RWPE1 (cell line): ENCODE measurements at regions not wholly inside any gene's neighbourhood (a gene's known extent, or its start where the extent isn't known, plus 50 kb on each side); places are given as distances from the start of the nearest gene placed in this dataset.

Source experiments
- CTCF ChIA-PET: fragments of 350-600 bp; sonication (Branson Sonifier 250); formaldehyde crosslinking; extraction: SDS; loops from one replicate; lab custom pipeline; 2021; lab: Yijun Ruan, JAX
- POLR2A ChIA-PET: fragments of 400-600 bp; formaldehyde crosslinking; extraction: SDS; loops from one replicate; lab custom pipeline; 2020; ENCODE audit warnings: antibody characterized with exemption; ENCODE audit not compliant: low non-redundant PET; lab: Yijun Ruan, JAX
- DNase-seq: peaks from one replicate; pipeline ENCODE4 v3.0.0; 2012; ENCODE audit warnings: low spot score
- H3K27ac ChIP-seq: fragments of 450-650 bp; 2 replicates; pipeline ENCODE4 v1.5.1; 2017
- TF ChIP-seq, protein P1 (sequence below): fragments of 450-650 bp; conservative IDR thresholded peaks from 2 replicates; pipeline ENCODE4 v1.5.1; 2017; ENCODE audit warnings: low read depth, mild to moderate bottlenecking

DNA sequence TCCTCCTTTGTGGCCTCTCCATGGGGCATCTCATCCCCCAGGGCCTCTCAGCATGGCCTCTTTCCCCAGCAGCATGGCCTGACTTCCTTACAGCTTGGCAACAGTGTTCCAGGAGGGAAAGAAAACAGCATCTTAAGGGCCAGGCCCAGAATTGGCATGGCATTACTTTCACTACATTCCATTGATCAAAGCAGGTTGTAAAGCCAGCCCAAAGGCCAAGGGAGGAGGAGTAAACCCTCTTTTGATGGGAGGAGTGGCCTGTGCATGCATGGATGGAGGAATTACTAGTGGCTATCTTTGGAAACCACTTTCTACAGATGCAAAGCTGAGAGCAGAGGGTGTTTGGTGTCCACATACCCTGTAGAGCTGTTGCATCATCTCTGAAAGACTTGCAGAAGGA is 149.4 kb downstream of the AIPL1 start:
- TF ChIP-seq, protein P1, sequence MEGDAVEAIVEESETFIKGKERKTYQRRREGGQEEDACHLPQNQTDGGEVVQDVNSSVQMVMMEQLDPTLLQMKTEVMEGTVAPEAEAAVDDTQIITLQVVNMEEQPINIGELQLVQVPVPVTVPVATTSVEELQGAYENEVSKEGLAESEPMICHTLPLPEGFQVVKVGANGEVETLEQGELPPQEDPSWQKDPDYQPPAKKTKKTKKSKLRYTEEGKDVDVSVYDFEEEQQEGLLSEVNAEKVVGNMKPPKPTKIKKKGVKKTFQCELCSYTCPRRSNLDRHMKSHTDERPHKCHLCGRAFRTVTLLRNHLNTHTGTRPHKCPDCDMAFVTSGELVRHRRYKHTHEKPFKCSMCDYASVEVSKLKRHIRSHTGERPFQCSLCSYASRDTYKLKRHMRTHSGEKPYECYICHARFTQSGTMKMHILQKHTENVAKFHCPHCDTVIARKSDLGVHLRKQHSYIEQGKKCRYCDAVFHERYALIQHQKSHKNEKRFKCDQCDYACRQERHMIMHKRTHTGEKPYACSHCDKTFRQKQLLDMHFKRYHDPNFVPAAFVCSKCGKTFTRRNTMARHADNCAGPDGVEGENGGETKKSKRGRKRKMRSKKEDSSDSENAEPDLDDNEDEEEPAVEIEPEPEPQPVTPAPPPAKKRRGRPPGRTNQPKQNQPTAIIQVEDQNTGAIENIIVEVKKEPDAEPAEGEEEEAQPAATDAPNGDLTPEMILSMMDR = no peak
- CTCF ChIA-PET = no interaction called here
- H3K27ac ChIP-seq = no peak overlapping the region
- no peak for DNase-seq
- POLR2A ChIA-PET = no interaction called here

DNA sequence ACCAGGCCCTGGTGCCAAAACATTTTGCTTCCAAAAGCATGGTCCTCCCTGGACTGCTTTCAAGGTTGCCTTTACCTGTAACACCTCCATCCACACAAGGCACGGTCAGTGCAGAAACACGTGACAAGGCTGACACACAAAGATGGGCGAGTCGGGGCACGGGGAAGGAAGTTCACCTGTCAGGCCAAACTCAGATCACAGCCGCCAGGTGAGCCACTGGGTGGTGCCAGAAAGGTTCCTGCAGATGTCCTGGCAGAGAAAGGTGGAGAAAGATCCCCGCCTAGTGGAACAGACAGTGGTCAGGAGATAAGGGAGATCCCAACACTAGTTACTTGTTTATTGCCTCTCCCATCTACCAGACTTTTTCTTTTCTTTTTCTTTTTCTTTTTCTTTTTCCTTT is 155.3 kb downstream of the AIPL1 start:
- TF ChIP-seq, protein P1 = peak; percentile 59
- H3K27ac ChIP-seq = no peak overlapping the region
- ChIA-PET POLR2A (no interaction called here), CTCF (interaction anchor here (0.7 kb wide), 1 partner anchor 372 kb away, joined by 4 read pairs; the partner anchor contains the start of gene MED31)
- DNase-seq = peak; percentile 93

DNA sequence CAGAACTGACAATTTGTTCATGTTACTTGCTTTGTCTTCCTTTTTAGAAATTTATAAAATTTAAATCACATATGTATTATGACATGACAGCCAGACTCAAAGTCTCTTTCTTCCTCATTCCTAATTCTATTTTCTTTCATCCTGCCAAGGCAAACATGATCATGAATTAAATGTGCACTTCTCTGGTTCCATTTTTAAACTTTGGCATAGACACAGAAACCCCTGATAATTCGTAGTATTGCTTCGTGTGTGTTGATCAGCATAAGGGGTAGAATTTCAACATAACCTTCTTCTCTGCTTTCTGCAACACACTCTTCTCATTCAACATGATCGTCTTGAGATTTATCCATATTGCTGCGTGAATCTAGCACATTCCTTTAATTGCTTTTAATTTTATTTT is 156.5 kb downstream of the AIPL1 start:
- ChIA-PET POLR2A (no interaction called here), CTCF (interaction anchor here (0.7 to 1.4 kb wide), 2 partner anchors 142 to 686 kb away, joined by 3 to 5 read pairs; no protein-coding TSS in a partner anchor)
- TF ChIP-seq, protein P1 = no peak
- DNase-seq = no peak
- no peak overlapping the region for H3K27ac ChIP-seq

DNA sequence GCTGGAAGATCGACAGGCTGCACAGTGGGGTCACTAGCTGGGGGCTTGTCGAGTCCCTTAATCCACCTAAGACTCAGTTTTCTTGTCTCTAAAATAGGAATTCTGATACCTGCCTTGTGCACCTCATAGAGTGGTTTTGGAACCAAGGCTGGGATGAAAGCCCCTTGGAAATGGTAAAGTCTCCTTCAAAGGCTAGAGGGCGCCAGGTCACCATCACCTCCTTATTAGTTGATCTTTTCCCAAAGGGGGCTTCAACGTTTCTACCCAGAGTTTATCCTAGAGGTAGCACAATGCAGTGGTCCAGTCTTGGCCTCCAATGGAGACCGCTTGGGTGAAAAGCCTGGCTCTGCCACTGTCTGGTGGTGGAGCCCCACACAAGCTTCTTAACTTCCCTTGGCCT is 158.2 kb downstream of the AIPL1 start:
- DNase-seq = no peak
- no peak overlapping the region for H3K27ac ChIP-seq
- ChIA-PET POLR2A (no interaction called here), CTCF (no interaction called here)
- TF ChIP-seq, protein P1 = no peak

DNA sequence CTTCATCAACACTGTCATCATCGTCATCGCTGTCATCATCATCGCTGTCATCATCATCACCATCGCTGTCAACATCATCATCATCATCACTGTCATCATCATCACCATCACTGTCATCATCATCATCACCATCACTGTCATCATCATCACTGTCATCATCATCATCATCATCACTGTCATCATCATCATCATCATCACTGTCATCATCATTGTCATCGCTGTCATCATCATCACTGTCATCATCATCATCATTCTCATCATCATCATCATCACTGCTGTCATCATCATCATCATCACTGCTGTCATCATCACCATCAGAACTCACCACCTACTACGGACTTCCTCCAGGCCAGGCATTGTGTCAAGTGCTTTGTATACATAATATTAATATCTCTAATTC is 160.6 kb downstream of the AIPL1 start:
- DNase-seq = no peak
- ChIA-PET CTCF (interaction anchor here (0.5 kb wide), 1 partner anchor 684 kb away, joined by 3 read pairs; no protein-coding TSS in a partner anchor), POLR2A (no interaction called here)
- TF ChIP-seq, protein P1 = no peak
- H3K27ac ChIP-seq = no peak overlapping the region

DNA sequence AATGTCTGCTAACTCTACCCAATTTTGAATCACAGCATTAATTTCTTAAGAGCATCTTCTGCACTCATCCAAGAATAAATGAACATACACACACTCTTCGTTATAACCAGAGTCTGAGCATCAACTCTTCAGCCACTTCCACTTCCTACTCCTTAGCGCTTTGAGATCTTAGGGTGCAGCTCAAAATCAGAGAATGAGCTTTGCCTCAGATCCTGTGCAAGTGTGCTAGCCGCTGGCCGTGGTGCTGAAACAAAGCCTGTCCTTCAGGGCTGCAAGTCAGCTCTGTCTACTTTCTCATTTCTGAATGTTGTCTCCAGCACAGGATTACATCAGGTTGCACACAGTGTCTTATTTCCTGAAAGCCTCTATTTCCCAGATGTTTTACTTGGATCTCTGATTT is 165.4 kb downstream of the AIPL1 start:
- CTCF ChIA-PET = interaction anchor here (0.6 to 0.8 kb wide), 2 partner anchors 143 to 497 kb away, joined by 3 to 4 read pairs; no protein-coding TSS in a partner anchor
- H3K27ac ChIP-seq = no peak overlapping the region
- POLR2A ChIA-PET = no interaction called here
- TF ChIP-seq, protein P1 = no peak
- peak; percentile 56 for DNase-seq
